ENCODE measurements at regions not wholly inside any gene's neighbourhood (a gene's known extent, or its start where the extent isn't known, plus 50 kb on each side); places are given as distances from the start of the nearest gene placed in this dataset.

- TF ChIP-seq ESRRG (CRISPR knock-in tag; IDR thresholded peaks at IDR 0.05) (no peak), CSDC2 (CRISPR knock-in tag; IDR thresholded peaks at IDR 0.05) (no peak), POU6F1 (CRISPR knock-in tag; IDR thresholded peaks at IDR 0.05; ENCODE audit: borderline replicate concordance, low read depth) (no peak)
- TF ChIP-seq, protein P1, sequence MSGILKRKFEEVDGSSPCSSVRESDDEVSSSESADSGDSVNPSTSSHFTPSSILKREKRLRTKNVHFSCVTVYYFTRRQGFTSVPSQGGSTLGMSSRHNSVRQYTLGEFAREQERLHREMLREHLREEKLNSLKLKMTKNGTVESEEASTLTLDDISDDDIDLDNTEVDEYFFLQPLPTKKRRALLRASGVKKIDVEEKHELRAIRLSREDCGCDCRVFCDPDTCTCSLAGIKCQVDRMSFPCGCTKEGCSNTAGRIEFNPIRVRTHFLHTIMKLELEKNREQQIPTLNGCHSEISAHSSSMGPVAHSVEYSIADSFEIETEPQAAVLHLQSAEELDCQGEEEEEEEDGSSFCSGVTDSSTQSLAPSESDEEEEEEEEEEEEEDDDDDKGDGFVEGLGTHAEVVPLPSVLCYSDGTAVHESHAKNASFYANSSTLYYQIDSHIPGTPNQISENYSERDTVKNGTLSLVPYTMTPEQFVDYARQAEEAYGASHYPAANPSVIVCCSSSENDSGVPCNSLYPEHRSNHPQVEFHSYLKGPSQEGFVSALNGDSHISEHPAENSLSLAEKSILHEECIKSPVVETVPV (CRISPR knock-in tag; IDR thresholded peaks at IDR 0.05) = no peak
Measured at GRCh38 chr6:165060720-165061119, 248.7 kb downstream of the C6orf118 start.

All from SK-N-SH treated with all-trans-retinoic acid at 6 μM for 48 hours (cell line).